Uterus (tissue), 2 donors: ENCODE measurements at regions not wholly inside any gene's neighbourhood (a gene's known extent, or its start where the extent isn't known, plus 50 kb on each side); places are given as distances from the start of the nearest gene placed in this dataset.

ENCODE experiments used
- POLR2A ChIP-seq, 2 donors: fragments of 450-650 bp; IDR thresholded peaks; one replicate each; pipeline ENCODE4 v1.6.1; 2016; ENCODE audit warnings: antibody characterized with exemption in 2 of 2, mild to moderate bottlenecking in 1 of 2, moderate library complexity in 1 of 2
- TF ChIP-seq, protein P1 (sequence below), 4 experiments: fragments of 200-600 bp in 2 of 4; fragments of 450-650 bp in 2 of 4; sonication (generic) in 2 of 4; IDR thresholded peaks; one replicate each; pipeline ENCODE4 v1.5.1; 2016 to 2019; ENCODE audit warnings: antibody characterized with exemption in 4 of 4, mild to moderate bottlenecking in 2 of 4, moderate library complexity in 1 of 4

DNA sequence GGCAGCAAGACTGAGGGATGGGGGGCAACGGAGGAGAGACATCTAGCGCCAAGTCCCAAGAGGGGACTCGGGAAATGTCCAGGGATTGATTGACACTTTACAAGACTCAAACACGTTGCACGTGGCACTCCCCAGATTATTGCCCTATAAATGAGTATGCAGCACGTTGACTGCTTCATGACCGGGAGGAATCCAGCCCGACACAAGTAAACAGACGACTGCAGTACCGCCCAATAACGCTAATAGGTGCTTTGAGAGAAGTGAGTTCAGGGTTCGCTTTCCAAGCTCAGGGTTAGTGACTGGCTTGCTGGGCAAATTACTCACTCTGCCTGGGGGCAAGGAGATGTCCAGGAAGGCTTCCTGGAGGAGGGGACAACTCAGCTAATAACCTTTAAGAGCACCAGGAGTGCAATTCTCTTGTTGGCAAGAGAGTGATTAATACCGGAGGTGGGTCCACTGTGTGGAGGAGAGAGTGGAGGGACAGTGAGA is 73.3 kb upstream of the MYL10 start:
- TF ChIP-seq, protein P1, sequence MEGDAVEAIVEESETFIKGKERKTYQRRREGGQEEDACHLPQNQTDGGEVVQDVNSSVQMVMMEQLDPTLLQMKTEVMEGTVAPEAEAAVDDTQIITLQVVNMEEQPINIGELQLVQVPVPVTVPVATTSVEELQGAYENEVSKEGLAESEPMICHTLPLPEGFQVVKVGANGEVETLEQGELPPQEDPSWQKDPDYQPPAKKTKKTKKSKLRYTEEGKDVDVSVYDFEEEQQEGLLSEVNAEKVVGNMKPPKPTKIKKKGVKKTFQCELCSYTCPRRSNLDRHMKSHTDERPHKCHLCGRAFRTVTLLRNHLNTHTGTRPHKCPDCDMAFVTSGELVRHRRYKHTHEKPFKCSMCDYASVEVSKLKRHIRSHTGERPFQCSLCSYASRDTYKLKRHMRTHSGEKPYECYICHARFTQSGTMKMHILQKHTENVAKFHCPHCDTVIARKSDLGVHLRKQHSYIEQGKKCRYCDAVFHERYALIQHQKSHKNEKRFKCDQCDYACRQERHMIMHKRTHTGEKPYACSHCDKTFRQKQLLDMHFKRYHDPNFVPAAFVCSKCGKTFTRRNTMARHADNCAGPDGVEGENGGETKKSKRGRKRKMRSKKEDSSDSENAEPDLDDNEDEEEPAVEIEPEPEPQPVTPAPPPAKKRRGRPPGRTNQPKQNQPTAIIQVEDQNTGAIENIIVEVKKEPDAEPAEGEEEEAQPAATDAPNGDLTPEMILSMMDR (IDR thresholded peaks at IDR 0.05), result no peak
- TF ChIP-seq POLR2A (IDR thresholded peaks at IDR 0.05), result no peak
